22Rv1 (cell line): ENCODE measurements at regions not wholly inside any gene's neighbourhood (a gene's known extent, or its start where the extent isn't known, plus 50 kb on each side); places are given as distances from the start of the nearest gene placed in this dataset.

Source experiments
- H3K27ac ChIP-seq: fragments of 450-650 bp; 2 replicates; pipeline ENCODE4 v1.5.1; 2017
- ZFX ChIP-seq: fragments of 450-650 bp; IDR thresholded peaks from 2 replicates; pipeline ENCODE4 v1.6.1; 2017; ENCODE audit warnings: antibody characterized with exemption, borderline replicate concordance
- TF ChIP-seq, protein P1 (sequence below): fragments of 450-650 bp; IDR thresholded peaks from 2 replicates; pipeline ENCODE4 v1.5.1; 2017; ENCODE audit warnings: mild to moderate bottlenecking

DNA sequence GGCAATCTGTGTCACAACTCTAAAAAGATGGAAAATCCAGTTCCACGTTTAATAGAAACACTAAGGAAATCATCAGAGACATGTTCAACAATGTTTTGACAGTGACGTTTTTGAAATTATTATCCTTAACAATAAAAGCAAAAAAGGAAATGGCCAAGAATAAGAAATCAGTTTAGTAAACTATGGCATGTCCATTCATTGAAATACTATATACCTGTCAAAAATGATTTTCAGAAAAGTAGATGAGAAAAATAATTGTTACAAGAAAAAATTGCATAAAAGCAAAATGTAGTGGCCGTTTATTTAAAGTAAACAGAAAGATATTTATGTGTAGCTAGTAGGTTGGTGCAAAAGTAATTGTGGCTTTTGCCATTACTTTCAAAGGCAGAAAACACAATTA lies 345.4 kb upstream of the NPSR1 start:
- H3K27ac ChIP-seq = no peak overlapping the region
- no peak for TF ChIP-seq ZFX
- TF ChIP-seq, protein P1, sequence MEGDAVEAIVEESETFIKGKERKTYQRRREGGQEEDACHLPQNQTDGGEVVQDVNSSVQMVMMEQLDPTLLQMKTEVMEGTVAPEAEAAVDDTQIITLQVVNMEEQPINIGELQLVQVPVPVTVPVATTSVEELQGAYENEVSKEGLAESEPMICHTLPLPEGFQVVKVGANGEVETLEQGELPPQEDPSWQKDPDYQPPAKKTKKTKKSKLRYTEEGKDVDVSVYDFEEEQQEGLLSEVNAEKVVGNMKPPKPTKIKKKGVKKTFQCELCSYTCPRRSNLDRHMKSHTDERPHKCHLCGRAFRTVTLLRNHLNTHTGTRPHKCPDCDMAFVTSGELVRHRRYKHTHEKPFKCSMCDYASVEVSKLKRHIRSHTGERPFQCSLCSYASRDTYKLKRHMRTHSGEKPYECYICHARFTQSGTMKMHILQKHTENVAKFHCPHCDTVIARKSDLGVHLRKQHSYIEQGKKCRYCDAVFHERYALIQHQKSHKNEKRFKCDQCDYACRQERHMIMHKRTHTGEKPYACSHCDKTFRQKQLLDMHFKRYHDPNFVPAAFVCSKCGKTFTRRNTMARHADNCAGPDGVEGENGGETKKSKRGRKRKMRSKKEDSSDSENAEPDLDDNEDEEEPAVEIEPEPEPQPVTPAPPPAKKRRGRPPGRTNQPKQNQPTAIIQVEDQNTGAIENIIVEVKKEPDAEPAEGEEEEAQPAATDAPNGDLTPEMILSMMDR = no peak

DNA sequence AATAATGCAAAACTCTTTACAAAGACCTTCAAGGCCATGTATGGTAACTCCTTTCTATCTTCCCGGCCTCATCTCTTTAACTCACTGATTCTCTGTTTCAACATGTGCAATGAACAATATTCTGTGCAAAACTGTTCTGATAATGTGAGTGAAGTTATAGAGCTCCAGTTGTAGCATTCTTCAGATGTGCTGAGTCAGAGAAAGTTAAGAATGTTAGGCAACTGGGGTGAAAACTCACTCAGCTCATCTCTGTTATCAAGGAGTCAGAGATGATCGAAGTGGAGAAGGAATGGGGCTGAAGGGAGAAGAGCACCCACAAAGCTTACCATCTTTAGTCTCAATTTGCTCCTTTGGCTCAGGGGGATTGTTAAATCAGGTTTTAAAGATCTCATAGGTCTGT lies 344.7 kb upstream of the NPSR1 start:
- TF ChIP-seq ZFX = no peak
- TF ChIP-seq, protein P1 = no peak
- no peak overlapping the region for H3K27ac ChIP-seq

DNA sequence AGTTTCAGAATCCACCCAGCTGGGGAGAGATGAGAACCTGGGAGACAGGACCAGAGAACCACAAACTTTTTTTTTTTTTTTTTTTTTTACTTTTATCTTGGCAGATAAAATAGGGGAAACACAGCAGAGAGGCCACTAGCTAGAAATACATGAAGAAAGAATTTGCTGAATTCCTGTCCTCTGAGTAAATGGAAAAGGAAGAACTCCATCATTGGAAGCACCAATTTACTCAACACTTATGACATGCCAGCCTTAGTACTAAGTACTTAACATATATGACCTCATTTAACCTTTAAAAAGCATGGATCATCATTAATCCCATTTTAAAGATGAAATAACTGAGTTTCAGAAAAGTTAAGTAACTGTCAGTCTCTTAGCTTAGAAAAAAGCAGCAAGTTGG lies 343.0 kb upstream of the NPSR1 start:
- H3K27ac ChIP-seq = no peak overlapping the region
- no peak for TF ChIP-seq ZFX
- TF ChIP-seq, protein P1 = no peak

DNA sequence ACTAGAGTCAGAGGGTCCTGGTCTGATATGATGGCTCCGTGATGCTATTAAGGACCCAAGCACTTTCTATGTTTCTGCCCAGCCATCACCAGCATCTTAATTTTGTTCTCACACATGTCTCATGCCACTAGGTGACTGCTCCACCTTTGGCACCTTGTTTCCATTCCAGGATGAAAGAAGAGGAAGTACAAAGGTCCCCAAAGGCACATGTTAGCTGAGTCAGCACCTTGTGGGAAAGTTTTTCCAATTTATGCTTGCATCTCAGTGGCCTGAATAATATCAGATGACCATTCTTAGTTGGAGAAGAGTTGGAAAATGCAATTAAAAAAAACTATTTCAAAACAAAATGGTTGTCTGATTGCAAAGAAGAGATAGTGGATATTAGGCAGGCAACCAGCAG lies 341.0 kb upstream of the NPSR1 start:
- TF ChIP-seq ZFX = no peak
- TF ChIP-seq, protein P1 = no peak
- no peak overlapping the region for H3K27ac ChIP-seq

DNA sequence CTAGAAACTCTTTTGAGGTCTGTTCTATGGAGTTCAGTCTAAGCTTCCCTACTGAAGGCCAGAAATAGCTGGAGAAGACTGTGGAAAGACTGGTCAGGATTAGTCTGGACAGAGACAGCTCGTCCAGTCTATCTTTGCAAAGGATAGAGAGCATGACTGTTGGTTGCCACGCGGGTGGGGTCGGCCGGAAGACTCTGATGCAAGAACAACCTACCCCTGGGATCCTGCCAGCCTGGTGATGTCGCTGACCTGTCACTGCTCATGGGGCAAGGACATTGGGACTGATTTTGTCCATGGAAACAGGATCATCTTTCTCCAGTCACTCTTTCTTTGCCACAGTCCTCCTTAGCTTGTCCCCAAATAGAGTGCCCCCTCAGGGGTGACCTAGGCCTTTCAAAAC lies 337.6 kb upstream of the NPSR1 start:
- TF ChIP-seq ZFX = no peak
- TF ChIP-seq, protein P1 = no peak
- no peak overlapping the region for H3K27ac ChIP-seq

DNA sequence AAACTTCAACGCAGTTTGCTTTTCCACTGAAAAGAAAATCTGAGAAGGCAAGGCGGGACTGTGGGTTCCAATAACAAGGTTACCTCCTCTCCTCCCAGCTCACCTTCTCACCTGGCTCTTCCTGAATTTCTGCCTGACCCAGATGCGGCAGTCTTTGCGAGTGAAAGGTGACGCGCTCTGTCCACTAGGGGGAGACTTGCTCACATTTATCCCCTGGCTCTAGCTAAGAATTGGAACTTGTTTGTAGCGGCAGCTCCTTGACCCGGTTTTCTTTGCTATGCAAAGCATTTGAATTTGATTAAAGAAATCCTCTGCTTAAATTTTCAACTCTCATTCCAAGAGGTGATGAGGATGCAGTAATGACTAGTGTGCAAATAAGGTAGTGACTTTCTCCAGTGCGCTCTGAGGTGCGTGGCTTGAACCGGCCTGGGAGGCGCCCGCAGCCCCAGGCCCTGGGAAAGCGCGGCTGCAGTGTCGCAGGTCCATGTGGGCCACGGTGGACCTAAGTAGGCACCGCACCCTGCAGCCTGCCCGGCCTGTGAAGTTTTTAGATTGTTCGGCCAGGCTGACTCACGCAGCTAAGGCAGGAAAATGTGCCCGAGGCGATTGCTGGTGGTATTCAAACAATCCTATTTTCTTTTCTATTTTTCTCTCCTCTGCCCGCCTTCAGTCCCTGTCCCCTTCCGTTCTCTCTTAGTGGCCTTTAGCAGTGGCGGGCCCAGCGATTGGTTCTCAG lies 336.9 kb upstream of the NPSR1 start:
- no peak overlapping the region for H3K27ac ChIP-seq

DNA sequence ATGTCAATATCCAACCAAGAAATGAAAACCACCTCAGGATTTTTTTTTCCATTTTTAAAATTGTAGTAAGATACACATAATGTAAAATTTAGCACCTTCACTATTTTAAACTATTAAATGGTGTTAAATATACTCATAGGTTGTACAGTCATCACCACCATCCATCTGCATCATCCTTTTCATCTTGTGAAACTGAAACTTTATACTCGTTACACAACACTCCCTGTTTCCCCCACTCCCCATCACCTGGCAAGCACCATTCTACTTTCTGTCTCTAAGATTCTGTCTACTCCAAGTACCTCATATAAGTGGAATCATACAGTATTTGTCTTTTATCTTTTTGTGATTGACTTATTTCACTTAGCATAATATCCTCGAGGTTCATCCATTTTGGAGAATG lies 335.2 kb upstream of the NPSR1 start:
- H3K27ac ChIP-seq = no peak overlapping the region
- TF ChIP-seq, protein P1 = no peak
- no peak for TF ChIP-seq ZFX

More for the DNA sequence above, 336.9 kb upstream of the NPSR1 start:
- TF ChIP-seq, protein P1 = peak; percentile 99
- no peak for TF ChIP-seq ZFX
